OCI-LY7 (cell line): ENCODE measurements at regions not wholly inside any gene's neighbourhood (a gene's known extent, or its start where the extent isn't known, plus 50 kb on each side); places are given as distances from the start of the nearest gene placed in this dataset.

Experiments used
- BruUV-seq: library from RNA; stranded (reverse); fragments of 400-500 nt; replicated peaks from 2 replicates; lab custom pipeline; 2021; lab: Mats Ljungman, UMichigan
- CTCF ChIA-PET: fragments of 300-600 bp; sonication (Branson Sonifier 250); formaldehyde crosslinking; loops from one replicate; lab custom pipeline; 2022; ENCODE audit warnings: antibody characterized with exemption; ENCODE audit not compliant: unreplicated experiment; lab: Charles Lee
- POLR2A ChIA-PET: fragments of 300-600 bp; sonication (Branson Sonifier 250); formaldehyde crosslinking; loops from one replicate; lab custom pipeline; 2022; ENCODE audit warnings: antibody characterized with exemption; lab: Charles Lee
- DNase-seq: peaks from one replicate; pipeline ENCODE4 v3.0.0-alpha.2; 2015; ENCODE audit warnings: low spot score
- H2AFZ ChIP-seq: fragments of 200-600 bp; sonication (generic), shearing (Covaris generic); 2 replicates; pipeline ENCODE4 v1.6.1; 2014; ENCODE audit warnings: mild to moderate bottlenecking, antibody characterized with exemption, low read length, moderate library complexity
- H3K27ac ChIP-seq: fragments of 200-600 bp; sonication (generic); 2 replicates; pipeline ENCODE4 v1.5.1; 2014; ENCODE audit warnings: mixed run types, low read depth, mild to moderate bottlenecking, moderate library complexity, low read length, inconsistent platforms; ENCODE audit not compliant: poor library complexity, severe bottlenecking
- H3K36me3 ChIP-seq: fragments of 200-600 bp; sonication (generic); 2 replicates; pipeline ENCODE4 v1.6.1; 2014; ENCODE audit warnings: mild to moderate bottlenecking, antibody characterized with exemption, low read length, moderate library complexity, mixed read lengths; ENCODE audit not compliant: insufficient read depth
- H3K4me1 ChIP-seq: fragments of 200-600 bp; sonication (generic); 2 replicates; pipeline ENCODE4 v1.5.1; 2014; ENCODE audit warnings: mild to moderate bottlenecking, low read length; ENCODE audit not compliant: insufficient read depth, poor library complexity, severe bottlenecking
- H3K4me2 ChIP-seq: fragments of 200-600 bp; sonication (generic); 2 replicates; pipeline ENCODE4 v1.6.1; 2014; ENCODE audit warnings: mild to moderate bottlenecking, low read length
- H3K4me3 ChIP-seq: fragments of 200-600 bp; sonication (generic); 2 replicates; pipeline ENCODE4 v1.5.1; 2014; ENCODE audit warnings: mild to moderate bottlenecking, low read depth, low read length; ENCODE audit not compliant: poor library complexity, severe bottlenecking
- H3K79me2 ChIP-seq: fragments of 200-600 bp; sonication (generic); 2 replicates; pipeline ENCODE4 v1.6.1; 2016; ENCODE audit warnings: low read depth, mild to moderate bottlenecking, low read length, moderate library complexity, mixed read lengths; ENCODE audit not compliant: insufficient read depth
- H3K9me2 ChIP-seq: fragments of 200-600 bp; sonication (generic); 2 replicates; pipeline ENCODE4 v1.6.1; 2016; ENCODE audit warnings: mild to moderate bottlenecking, low read length, mixed read lengths; ENCODE audit not compliant: insufficient read depth
- H3K9me3 ChIP-seq: fragments of 200-600 bp; sonication (generic); 2 replicates; pipeline ENCODE4 v1.6.1; 2014; ENCODE audit warnings: mild to moderate bottlenecking, mixed run types, low read length, mixed read lengths
- H4K20me1 ChIP-seq: fragments of 200-600 bp; sonication (generic); 2 replicates; pipeline ENCODE4 v1.6.1; 2014; ENCODE audit warnings: mild to moderate bottlenecking, antibody characterized with exemption, low read length, moderate library complexity, mixed read lengths; ENCODE audit not compliant: insufficient read depth
- EZH2phosphoT487 ChIP-seq: fragments of 200-600 bp; sonication (generic); IDR thresholded peaks from 2 replicates; pipeline ENCODE4 v1.6.1; 2018; ENCODE audit warnings: low read depth, borderline replicate concordance, mild to moderate bottlenecking, mixed run types, antibody characterized with exemption, low read length, moderate library complexity, mixed read lengths
- intact Hi-C: fragments of 100-400 bp; cut with micrococcal nuclease; formaldehyde crosslinking; loops from one replicate; pipeline ENCODE4 v1.10.0; 2022; ENCODE audit not compliant: unreplicated experiment
- TF ChIP-seq, protein P1 (sequence below): fragments of 200-600 bp; sonication (generic); conservative IDR thresholded peaks from 2 replicates; pipeline ENCODE4 v1.5.1; 2014; ENCODE audit warnings: mild to moderate bottlenecking, antibody characterized with exemption, low read length, moderate library complexity, mixed read lengths

DNA sequence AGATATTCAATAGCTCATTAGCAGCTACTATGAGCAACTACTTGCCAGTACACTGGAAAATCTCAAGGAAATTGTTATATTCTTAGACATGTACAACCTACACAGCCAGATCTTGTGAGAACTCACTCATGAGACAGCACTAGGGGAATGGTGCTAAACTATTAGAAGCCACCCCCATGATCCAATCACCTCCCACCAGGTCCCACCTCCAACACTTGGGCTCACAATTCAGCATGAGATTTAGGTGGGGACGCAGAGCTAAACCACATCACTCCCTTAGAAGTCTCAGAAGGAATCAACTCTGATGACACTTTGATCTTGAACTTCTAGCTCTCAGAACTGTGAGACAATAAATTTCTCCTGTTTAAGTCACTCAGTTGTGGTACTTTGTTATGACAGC is 418.3 kb upstream of the SPHKAP start:
- H2AFZ ChIP-seq, result no peak overlapping the region
- no peaks in the 10 kb centered on the region for H3K9me2 ChIP-seq
- H3K79me2 ChIP-seq, result no peaks in the 10 kb centered on the region
- DNase-seq, result no peak
- H3K9me3 ChIP-seq, result no peaks in the 10 kb centered on the region
- H3K27ac ChIP-seq, result no peak overlapping the region
- no peaks in the 10 kb centered on the region for H3K4me1 ChIP-seq
- BruUV-seq, result no TSS peak
- intact Hi-C loops, result no loop called here
- no peaks in the 10 kb centered on the region for H3K36me3 ChIP-seq
- TF ChIP-seq, protein P1, sequence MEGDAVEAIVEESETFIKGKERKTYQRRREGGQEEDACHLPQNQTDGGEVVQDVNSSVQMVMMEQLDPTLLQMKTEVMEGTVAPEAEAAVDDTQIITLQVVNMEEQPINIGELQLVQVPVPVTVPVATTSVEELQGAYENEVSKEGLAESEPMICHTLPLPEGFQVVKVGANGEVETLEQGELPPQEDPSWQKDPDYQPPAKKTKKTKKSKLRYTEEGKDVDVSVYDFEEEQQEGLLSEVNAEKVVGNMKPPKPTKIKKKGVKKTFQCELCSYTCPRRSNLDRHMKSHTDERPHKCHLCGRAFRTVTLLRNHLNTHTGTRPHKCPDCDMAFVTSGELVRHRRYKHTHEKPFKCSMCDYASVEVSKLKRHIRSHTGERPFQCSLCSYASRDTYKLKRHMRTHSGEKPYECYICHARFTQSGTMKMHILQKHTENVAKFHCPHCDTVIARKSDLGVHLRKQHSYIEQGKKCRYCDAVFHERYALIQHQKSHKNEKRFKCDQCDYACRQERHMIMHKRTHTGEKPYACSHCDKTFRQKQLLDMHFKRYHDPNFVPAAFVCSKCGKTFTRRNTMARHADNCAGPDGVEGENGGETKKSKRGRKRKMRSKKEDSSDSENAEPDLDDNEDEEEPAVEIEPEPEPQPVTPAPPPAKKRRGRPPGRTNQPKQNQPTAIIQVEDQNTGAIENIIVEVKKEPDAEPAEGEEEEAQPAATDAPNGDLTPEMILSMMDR, result no peak
- TF ChIP-seq EZH2phosphoT487, result no peak
- POLR2A ChIA-PET, result no interaction called here
- H3K4me3 ChIP-seq, result no peak overlapping the region
- CTCF ChIA-PET, result no interaction called here
- no peaks in the 10 kb centered on the region for H4K20me1 ChIP-seq
- 0 out of 2 replicates have a peak overlapping the region, but pooled peaks have one; percentile 7 for H3K4me2 ChIP-seq

DNA sequence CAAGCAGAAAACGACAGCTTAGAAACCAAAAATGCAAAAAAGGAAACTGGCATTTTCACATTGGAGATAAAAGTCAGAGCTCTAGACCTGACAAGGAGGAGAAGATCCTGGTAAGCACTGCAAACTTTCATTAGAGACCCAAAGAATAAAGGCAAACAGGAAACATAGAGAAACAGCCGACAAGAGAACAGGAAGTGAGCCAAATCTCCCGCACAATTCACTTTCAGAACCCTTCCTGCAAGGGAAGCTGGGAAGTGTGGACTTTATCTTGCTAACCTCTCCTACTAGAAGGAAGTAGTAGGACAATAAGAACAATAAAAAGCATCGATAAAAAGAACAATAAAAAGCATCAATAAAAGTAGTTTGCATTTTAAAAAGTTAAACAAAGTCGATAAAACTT is 417.8 kb upstream of the SPHKAP start:
- TF ChIP-seq, protein P1, result no peak
- TF ChIP-seq EZH2phosphoT487, result no peak
- H2AFZ ChIP-seq, result peak overlapping the region; percentile 74

DNA sequence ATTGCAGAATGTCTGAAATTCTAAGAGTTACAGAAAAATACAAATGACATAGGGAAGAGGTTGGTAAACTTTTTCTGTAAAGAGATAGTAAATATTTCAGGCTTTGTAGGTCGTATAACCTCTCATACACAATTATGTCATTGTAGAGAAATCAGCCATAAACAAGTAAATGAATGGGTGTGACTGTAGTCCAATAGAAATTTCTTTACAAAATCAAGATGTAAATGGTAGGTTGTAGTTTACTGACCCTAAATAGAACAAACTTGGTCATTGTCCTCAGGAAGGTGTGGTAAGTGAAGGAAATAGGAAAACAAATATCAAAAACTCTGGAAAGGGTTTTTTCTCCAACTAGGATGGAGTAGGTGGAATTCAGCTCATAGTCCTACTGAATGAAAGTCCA is 415.5 kb upstream of the SPHKAP start:
- H3K36me3 ChIP-seq, result no peaks in the 10 kb centered on the region
- ChIA-PET POLR2A (interaction anchor here (1.0 kb wide), 1 partner anchor 83 kb away, joined by 3 read pairs; no protein-coding TSS in a partner anchor), CTCF (no interaction called here)
- no peak for DNase-seq
- no peak for TF ChIP-seq EZH2phosphoT487
- TF ChIP-seq, protein P1, result no peak
- intact Hi-C loops, result no loop called here
- H3K79me2 ChIP-seq, result no peaks in the 10 kb centered on the region
- H3K9me3 ChIP-seq, result no peaks in the 10 kb centered on the region
- H3K27ac ChIP-seq, result no peak overlapping the region
- H3K9me2 ChIP-seq, result no peaks in the 10 kb centered on the region
- H2AFZ ChIP-seq, result no peak overlapping the region
- BruUV-seq, result no TSS peak
- H4K20me1 ChIP-seq, result no peaks in the 10 kb centered on the region
- no peak overlapping the region for H3K4me2 ChIP-seq
- no peaks in the 10 kb centered on the region for H3K4me1 ChIP-seq
- no peak overlapping the region for H3K4me3 ChIP-seq

More for the DNA sequence above, 417.8 kb upstream of the SPHKAP start:
- ChIA-PET POLR2A (no interaction called here), CTCF (no interaction called here)
- H3K9me3 ChIP-seq, result no peaks in the 10 kb centered on the region
- intact Hi-C loops, result no loop called here
- H3K4me3 ChIP-seq, result no peak overlapping the region
- no peaks in the 10 kb centered on the region for H3K4me1 ChIP-seq
- no peaks in the 10 kb centered on the region for H4K20me1 ChIP-seq
- H3K27ac ChIP-seq, result no peak overlapping the region
- no peaks in the 10 kb centered on the region for H3K36me3 ChIP-seq
- no TSS peak for BruUV-seq
- H3K4me2 ChIP-seq, result peak overlapping the region; percentile 7; the same call in 1 of the 2 replicates
- peak; percentile 0 for DNase-seq
- H3K79me2 ChIP-seq, result no peaks in the 10 kb centered on the region
- H3K9me2 ChIP-seq, result no peaks in the 10 kb centered on the region
